CD4-positive, alpha-beta T cell (primary cell): ENCODE measurements at regions not wholly inside any gene's neighbourhood (a gene's known extent, or its start where the extent isn't known, plus 50 kb on each side); places are given as distances from the start of the nearest gene placed in this dataset.

ENCODE experiments used
- ATAC-seq: fragments of 200-7000 bp; cut with Tn5 transposase; one replicate; pipeline ENCODE4 v1.10.0; 2022; ENCODE audit warnings: mild to moderate bottlenecking; ENCODE audit not compliant: poor library complexity
- CTCF ChIA-PET: fragments of 350-600 bp; sonication (Branson Sonifier 250); formaldehyde crosslinking; loops from one replicate; lab custom pipeline; 2021; ENCODE audit warnings: antibody characterized with exemption, inconsistent platforms; lab: Charles Lee
- POLR2A ChIA-PET: fragments of 350-600 bp; sonication (Branson Sonifier 250); formaldehyde crosslinking; loops from one replicate; lab custom pipeline; 2021; ENCODE audit warnings: antibody characterized with exemption, inconsistent platforms; lab: Charles Lee
- DNase-seq, 14 experiments: peaks; one replicate each; pipeline ENCODE4 v3.0.0-alpha.2; 2013 to 2020; ENCODE audit warnings: mixed read lengths in 2 of 14
- H3K27ac ChIP-seq, 2 donors: one replicate each; pipeline versions ENCODE4 v1.5.1 to v1.7.0; 2013; ENCODE audit warnings: low read length in 2 of 2, low read depth in 1 of 2, mild to moderate bottlenecking in 1 of 2
- H3K27me3 ChIP-seq, 2 experiments: 1 replicate in 1 of 2; 2 replicates in 1 of 2; pipeline versions ENCODE4 v1.6.1 to v1.7.0; 2013; ENCODE audit warnings: low read length in 2 of 2, control low read depth in 1 of 2, mild to moderate bottlenecking in 1 of 2, moderate library complexity in 1 of 2; ENCODE audit not compliant: insufficient read depth in 2 of 2, control insufficient read depth in 1 of 2
- H3K36me3 ChIP-seq: one replicate; pipeline ENCODE4 v1.6.1; 2013; ENCODE audit warnings: low read length, control low read depth; ENCODE audit not compliant: insufficient read depth
- H3K4me1 ChIP-seq: one replicate; pipeline ENCODE4 v1.6.1; 2013; ENCODE audit warnings: low read length, control low read depth; ENCODE audit not compliant: insufficient read depth
- H3K4me3 ChIP-seq: one replicate; pipeline ENCODE4 v1.5.1; 2013; ENCODE audit warnings: mild to moderate bottlenecking, low read length, moderate library complexity
- H3K9me3 ChIP-seq, 2 experiments: 1 replicate in 1 of 2; 2 replicates in 1 of 2; pipeline versions ENCODE4 v1.6.1 to v1.7.0; 2013; ENCODE audit warnings: low read length in 2 of 2, mild to moderate bottlenecking in 2 of 2, control low read depth in 1 of 2, moderate library complexity in 1 of 2; ENCODE audit not compliant: control insufficient read depth in 1 of 2, insufficient read depth in 1 of 2
- H3K27ac Mint-ChIP-seq: one replicate; pipeline ENCODE4 v1.8.0; 2020; ENCODE audit warnings: mixed read lengths
- H3K27me3 Mint-ChIP-seq: one replicate; pipeline ENCODE4 v1.8.0; 2021; ENCODE audit warnings: mixed read lengths
- H3K36me3 Mint-ChIP-seq: one replicate; pipeline ENCODE4 v1.8.0; 2021; ENCODE audit warnings: low read depth, mixed read lengths
- H3K4me1 Mint-ChIP-seq: one replicate; pipeline ENCODE4 v1.8.0; 2021; ENCODE audit warnings: low read depth, mixed read lengths
- H3K4me3 Mint-ChIP-seq: one replicate; pipeline ENCODE4 v1.8.0; 2020; ENCODE audit warnings: mild to moderate bottlenecking, mixed read lengths
- H3K9me3 Mint-ChIP-seq: one replicate; pipeline ENCODE4 v1.8.0; 2020; ENCODE audit warnings: mixed read lengths
- CTCF ChIP-seq: fragments of 200-600 bp; IDR thresholded peaks from one replicate; pipeline ENCODE4 v1.8.0; 2022; ENCODE audit warnings: antibody characterized with exemption, mild to moderate bottlenecking
- intact Hi-C, 2 experiments: fragments of 100-400 bp; cut with DNase I in 1 of 2; cut with micrococcal nuclease in 1 of 2; formaldehyde crosslinking; loops; one replicate each; pipeline versions ENCODE4 v1.15.1 to v1.9.0; 2023 to 2025; cut with DNase I, micrococcal nuclease

- Mint-ChIP-seq H3K4me1 (no peaks in the 10 kb centered on the region), H3K27ac (no peak overlapping the region), H3K9me3 (peaks cover 3% of the 10 kb centered on the region), H3K36me3 (no peaks in the 10 kb centered on the region), H3K4me3 (no peak overlapping the region), H3K27me3 (peaks cover 46% of the 10 kb centered on the region)
- Histone ChIP-seq H3K9me3 (peaks cover 0 to 10% of the 10 kb centered on the region in 2 experiments), H3K27me3 (peaks cover 0 to 11% of the 10 kb centered on the region in 2 experiments), H3K36me3 (no peaks in the 10 kb centered on the region), H3K27ac (no peak overlapping the region), H3K4me1 (no peaks in the 10 kb centered on the region), H3K4me3 (no peak overlapping the region)
- ATAC-seq (no peak), DNase-seq (no peak)
- ChIA-PET CTCF (no interaction called here), POLR2A (no interaction called here)
- TF ChIP-seq CTCF, result no peak
- intact Hi-C loops, result no loop called here
Measured at GRCh38 chr1:37137014-37137413, 102.7 kb upstream of the GRIK3 start.

- Mint-ChIP-seq H3K27ac (no peak overlapping the region), H3K27me3 (peaks cover 46% of the 10 kb centered on the region), H3K4me1 (no peaks in the 10 kb centered on the region), H3K4me3 (no peak overlapping the region), H3K36me3 (no peaks in the 10 kb centered on the region), H3K9me3 (peaks cover 3% of the 10 kb centered on the region)
- H3K27ac ChIP-seq, result no peak overlapping the region
- peaks cover 0 to 11% of the 10 kb centered on the region in 2 experiments for H3K27me3 ChIP-seq
- no peaks in the 10 kb centered on the region for H3K4me1 ChIP-seq
- ATAC-seq, result no peak
- H3K9me3 ChIP-seq, result peaks cover 0 to 10% of the 10 kb centered on the region in 2 experiments
- no peak for DNase-seq
- no peak for TF ChIP-seq CTCF
- H3K4me3 ChIP-seq, result no peak overlapping the region
- H3K36me3 ChIP-seq, result no peaks in the 10 kb centered on the region
- CTCF ChIA-PET, result no interaction called here
- intact Hi-C loops, result no loop called here
- POLR2A ChIA-PET, result no interaction called here
Measured at GRCh38 chr1:37137601-37138000, 103.3 kb upstream of the GRIK3 start.

- peaks cover 40% of the 10 kb centered on the region for H3K27me3 Mint-ChIP-seq
- no peak overlapping the region for H3K4me3 Mint-ChIP-seq
- Histone ChIP-seq H3K36me3 (no peaks in the 10 kb centered on the region), H3K4me3 (no peak overlapping the region), H3K9me3 (no peaks in the 10 kb centered on the region), H3K27ac (no peak overlapping the region), H3K27me3 (no peaks in the 10 kb centered on the region), H3K4me1 (no peaks in the 10 kb centered on the region)
- ChIA-PET POLR2A (no interaction called here), CTCF (no interaction called here)
- DNase-seq, result no peak
- H3K27ac Mint-ChIP-seq, result no peak overlapping the region
- intact Hi-C loops, result no loop called here
- H3K9me3 Mint-ChIP-seq, result no peaks in the 10 kb centered on the region
- no peaks in the 10 kb centered on the region for H3K36me3 Mint-ChIP-seq
- no peaks in the 10 kb centered on the region for H3K4me1 Mint-ChIP-seq
- no peak for ATAC-seq
- TF ChIP-seq CTCF, result no peak
Measured at GRCh38 chr1:37143800-37144199, 109.5 kb upstream of the GRIK3 start.
